Esophagus (tissue), 2 donors: ENCODE measurements at regions not wholly inside any gene's neighbourhood (a gene's known extent, or its start where the extent isn't known, plus 50 kb on each side); places are given as distances from the start of the nearest gene placed in this dataset.
"Not testable (repeated sequence)": the region's sequence is repeated elsewhere in the genome, so short reads cannot be mapped to it uniquely, and the experiment has no call there.

Source experiments
- H3K27ac ChIP-seq, 2 donors: one replicate each; pipeline ENCODE4 v1.5.1; 2013; ENCODE audit warnings: low read depth in 2 of 2, mild to moderate bottlenecking in 2 of 2, inconsistent platforms in 1 of 2, low read length in 1 of 2, moderate library complexity in 1 of 2
- H3K27me3 ChIP-seq, 2 donors: one replicate each; pipeline ENCODE4 v1.6.1; 2013; ENCODE audit warnings: low read length in 2 of 2, control low read depth in 1 of 2, mild to moderate bottlenecking in 1 of 2; ENCODE audit not compliant: insufficient read depth in 2 of 2, control insufficient read depth in 1 of 2
- H3K36me3 ChIP-seq, 2 donors: one replicate each; pipeline ENCODE4 v1.6.1; 2013; ENCODE audit warnings: low read length in 1 of 2; ENCODE audit not compliant: control insufficient read depth in 2 of 2, insufficient read depth in 2 of 2
- H3K4me1 ChIP-seq, 2 donors: one replicate each; pipeline ENCODE4 v1.6.1; 2013; ENCODE audit warnings: low read length in 1 of 2; ENCODE audit not compliant: control insufficient read depth in 2 of 2, insufficient read depth in 2 of 2
- H3K4me3 ChIP-seq, 2 donors: one replicate each; pipeline ENCODE4 v1.5.1; 2013; ENCODE audit warnings: low read length in 2 of 2, mild to moderate bottlenecking in 2 of 2, low read depth in 1 of 2, moderate library complexity in 1 of 2
- H3K9me3 ChIP-seq, 2 donors: one replicate each; pipeline ENCODE4 v1.6.1; 2013; ENCODE audit warnings: mild to moderate bottlenecking in 2 of 2, low read depth in 1 of 2, low read length in 1 of 2, moderate library complexity in 1 of 2; ENCODE audit not compliant: control insufficient read depth in 2 of 2, insufficient read depth in 1 of 2
- WGBS, 2 donors: extraction: QIAGEN DNeasy Blood & Tissue Kit; methylation state at CpG; one replicate each; pipeline ENCODE4 v1.1.7; 2013; 5-methylcytosine and 5-hydroxymethylcytosine counted together
- donor health status: healthy with polysubstance abuse.
- donor health status: Bipolar disorder and iron deficiency.

GRCh38 chr13:44807449-44808034 is 181.7 kb downstream of the NUFIP1 start:
- Histone ChIP-seq H3K27me3 (no peaks in the 10 kb centered on the region), H3K36me3 (no peaks in the 10 kb centered on the region), H3K4me1 (no peaks in the 10 kb centered on the region), H3K27ac (no peak overlapping the region), H3K4me3 (no peak overlapping the region), H3K9me3 (no peaks in the 10 kb centered on the region)
- WGBS, 2 donors: 89 to 96% methylated on average over 5 of the region's 5 CpGs

DNA sequence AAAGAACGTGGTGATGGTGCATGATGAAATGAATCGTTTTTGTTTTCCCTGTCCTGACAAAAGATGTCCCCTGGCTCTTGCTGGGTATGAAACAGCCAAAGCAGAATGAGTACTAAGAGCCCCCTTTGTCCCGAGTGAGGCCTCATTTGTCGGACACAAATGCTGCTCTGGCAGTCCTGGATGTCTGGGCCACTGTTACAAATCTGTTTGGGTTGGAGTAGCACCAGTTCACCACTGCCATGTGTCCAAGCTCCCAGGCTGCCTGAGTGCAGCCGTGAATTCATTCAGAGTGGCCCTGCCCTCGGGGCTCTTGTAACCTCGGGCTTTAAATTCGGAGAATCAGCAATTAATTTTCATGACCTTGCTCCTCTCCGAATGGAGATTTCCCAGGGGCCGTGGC is 182.4 kb downstream of the NUFIP1 start:
- WGBS, 2 donors: 90% methylated on average over 10 of the region's 10 CpGs
- Histone ChIP-seq H3K36me3 (no peaks in the 10 kb centered on the region), H3K9me3 (no peaks in the 10 kb centered on the region), H3K4me3 (no peak overlapping the region), H3K27ac (no peak overlapping the region), H3K4me1 (no peaks in the 10 kb centered on the region), H3K27me3 (no peaks in the 10 kb centered on the region)

DNA sequence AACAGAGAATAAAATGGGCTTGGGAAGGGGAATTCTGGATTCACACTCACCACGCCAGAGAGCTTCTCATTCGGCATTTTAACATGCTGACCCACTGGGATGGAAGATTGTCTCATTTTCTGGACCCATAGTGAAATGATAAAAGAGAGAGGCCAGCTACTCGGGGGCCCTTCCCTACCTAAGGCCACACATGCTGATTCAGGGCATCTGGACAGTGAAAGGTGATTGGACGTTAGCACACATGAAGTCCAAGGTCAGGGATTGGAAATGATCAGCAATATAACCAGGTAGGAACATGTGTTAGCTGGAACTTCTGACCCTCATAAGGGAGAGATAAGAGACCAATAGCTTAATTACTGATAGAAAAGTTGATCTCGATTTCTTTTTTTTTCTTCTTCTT is 183.7 kb downstream of the NUFIP1 start:
- no peaks in the 10 kb centered on the region for H3K4me1 ChIP-seq
- no peaks in the 10 kb centered on the region for H3K9me3 ChIP-seq
- H3K4me3 ChIP-seq: no peak overlapping the region
- WGBS, 2 donors: 83 to 91% methylated on average over 5 of the region's 5 CpGs
- H3K27ac ChIP-seq: no peak overlapping the region
- no peaks in the 10 kb centered on the region for H3K36me3 ChIP-seq
- H3K27me3 ChIP-seq: no peaks in the 10 kb centered on the region

DNA sequence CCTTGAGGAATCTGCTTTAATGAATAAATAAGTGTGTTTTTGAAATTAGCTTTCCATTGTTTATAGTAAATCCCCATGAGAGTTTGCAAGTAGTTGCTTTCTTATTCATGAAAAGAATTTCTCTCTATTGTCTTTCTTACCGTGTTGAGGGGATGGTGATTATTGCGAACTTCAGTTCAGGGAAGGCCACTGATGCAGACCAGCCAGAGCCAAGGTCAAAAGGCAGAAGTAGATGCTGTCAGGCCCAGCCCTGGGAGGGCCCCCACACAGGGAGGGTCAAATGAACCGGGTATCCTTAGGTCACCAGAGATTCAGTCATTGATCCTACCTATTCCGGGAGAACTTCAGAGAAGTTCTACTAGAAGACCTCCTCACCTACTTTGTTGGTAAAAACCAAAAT is 185.9 kb downstream of the NUFIP1 start:
- H3K27ac ChIP-seq: no peak overlapping the region
- no peaks in the 10 kb centered on the region for H3K27me3 ChIP-seq
- no peaks in the 10 kb centered on the region for H3K4me1 ChIP-seq
- H3K9me3 ChIP-seq: no peaks in the 10 kb centered on the region
- H3K36me3 ChIP-seq: no peaks in the 10 kb centered on the region
- H3K4me3 ChIP-seq: no peak overlapping the region
- 82 to 83% methylated on average over 4 of the region's 4 CpGs for WGBS, 2 donors

GRCh38 chr13:44802491-44802890 is 186.8 kb downstream of the NUFIP1 start:
- 86 to 87% methylated on average over 4 of the region's 4 CpGs for WGBS, 2 donors
- Histone ChIP-seq H3K27ac (no peak overlapping the region), H3K27me3 (no peaks in the 10 kb centered on the region), H3K9me3 (no peaks in the 10 kb centered on the region), H3K4me1 (no peaks in the 10 kb centered on the region), H3K4me3 (no peak overlapping the region), H3K36me3 (no peaks in the 10 kb centered on the region)

DNA sequence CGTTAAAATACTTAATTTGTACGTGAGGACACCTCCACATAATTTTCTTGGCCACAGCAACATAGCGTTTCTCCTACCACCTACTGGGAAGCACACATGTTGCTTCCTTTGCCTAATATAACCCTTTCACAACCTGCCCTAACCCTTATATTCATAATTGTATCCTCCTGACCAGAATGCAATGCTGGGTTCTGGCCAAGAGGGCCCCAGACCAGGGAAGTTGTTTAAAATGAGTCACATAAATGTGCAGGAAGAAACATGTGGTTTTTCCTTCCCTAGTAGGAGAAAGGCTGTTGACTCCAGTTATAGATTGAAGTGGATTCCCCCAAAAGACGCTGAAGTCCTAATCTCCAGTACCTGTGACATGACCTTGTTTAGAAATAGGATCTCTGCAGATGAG is 187.3 kb downstream of the NUFIP1 start:
- Histone ChIP-seq H3K36me3 (no peaks in the 10 kb centered on the region), H3K27me3 (no peaks in the 10 kb centered on the region), H3K27ac (peak overlapping the region in 1 of 2 donors; percentile 15), H3K4me1 (no peaks in the 10 kb centered on the region), H3K4me3 (no peak overlapping the region), H3K9me3 (no peaks in the 10 kb centered on the region)
- WGBS, 2 donors: 72 to 74% methylated on average over 4 of the region's 4 CpGs

- Histone ChIP-seq H3K9me3 (no peaks in the 10 kb centered on the region), H3K4me3 (no peak overlapping the region), H3K27me3 (no peaks in the 10 kb centered on the region), H3K36me3 (no peaks in the 10 kb centered on the region), H3K27ac (no peak overlapping the region), H3K4me1 (peaks cover 0 to 2% of the 10 kb centered on the region in 2 donors)
- 87 to 88% methylated on average over 5 of the region's 5 CpGs for WGBS, 2 donors
Measured at GRCh38 chr13:44800626-44801025, 188.6 kb downstream of the NUFIP1 start.

GRCh38 chr13:44797685-44798084 is 191.6 kb downstream of the NUFIP1 start:
- H3K4me1 ChIP-seq: peaks cover 0 to 2% of the 10 kb centered on the region in 2 donors
- WGBS, 2 donors: 58 to 71% methylated on average over 2 of the region's 2 CpGs
- no peaks in the 10 kb centered on the region for H3K36me3 ChIP-seq
- no peak overlapping the region for H3K27ac ChIP-seq
- no peak overlapping the region for H3K4me3 ChIP-seq
- no peaks in the 10 kb centered on the region for H3K9me3 ChIP-seq
- no peaks in the 10 kb centered on the region for H3K27me3 ChIP-seq

DNA sequence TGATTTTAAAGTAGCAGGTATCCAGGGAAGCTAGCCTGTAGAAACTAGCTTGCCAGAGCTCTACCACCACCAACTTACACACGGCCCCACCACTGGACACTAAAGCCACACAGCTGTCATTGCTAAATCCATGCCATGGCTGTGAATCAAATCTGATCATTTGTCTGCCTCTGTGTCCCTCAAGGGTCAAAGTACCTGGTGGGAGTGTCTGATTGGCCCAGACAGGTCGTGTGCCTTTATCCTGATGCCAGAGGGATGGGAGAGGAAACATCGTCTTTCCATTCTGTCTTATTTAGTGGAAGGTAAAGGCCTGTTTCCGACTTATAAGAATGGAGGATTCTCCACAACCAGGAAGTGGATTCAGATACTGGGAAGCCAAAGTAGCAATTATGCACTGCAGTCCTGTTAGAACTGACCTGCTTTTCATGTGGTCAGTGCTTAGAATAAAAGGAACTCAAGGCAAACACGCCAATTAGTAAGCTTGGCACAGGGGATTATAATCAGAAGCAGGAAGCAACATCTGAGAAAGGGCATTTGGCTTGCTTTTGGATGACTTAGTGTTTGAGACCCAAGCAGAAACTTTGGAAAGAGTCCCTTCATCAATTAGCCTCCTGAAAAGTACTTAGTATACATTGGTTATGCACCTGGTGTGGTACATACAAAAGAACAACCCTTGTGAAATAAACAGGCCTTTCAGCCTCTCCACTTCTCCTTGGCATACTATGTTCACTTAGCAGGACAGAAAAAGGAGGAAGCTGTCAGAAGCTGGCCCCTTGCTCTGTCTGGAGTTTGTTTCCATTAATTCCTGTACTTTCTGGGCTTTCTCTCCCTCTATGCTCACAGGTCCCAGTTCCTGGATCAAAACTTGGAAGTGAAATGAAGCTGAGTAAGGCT is 192.4 kb downstream of the NUFIP1 start:
- Histone ChIP-seq H3K4me3 (no peak overlapping the region), H3K9me3 (no peaks in the 10 kb centered on the region), H3K36me3 (no peaks in the 10 kb centered on the region), H3K27me3 (no peaks in the 10 kb centered on the region), H3K27ac (peak overlapping the region; percentile 71 to 92), H3K4me1 (peaks cover 0 to 2% of the 10 kb centered on the region in 2 donors)
- 59 to 71% methylated on average over 5 of the region's 5 CpGs for WGBS, 2 donors

- H3K4me3 ChIP-seq, H3K36me3 ChIP-seq, H3K4me1 ChIP-seq, H3K9me3 ChIP-seq, H3K27me3 ChIP-seq: not testable (repeated sequence)
- 79 to 90% methylated on average over 2 of the region's 2 CpGs for WGBS, 2 donors
- H3K27ac ChIP-seq: peak overlapping the region; percentile 63 to 71
Measured at GRCh38 chr13:44796039-44796438, 193.2 kb downstream of the NUFIP1 start.
